ENCODE measurements at regions not wholly inside any gene's neighbourhood (a gene's known extent, or its start where the extent isn't known, plus 50 kb on each side); places are given as distances from the start of the nearest gene placed in this dataset.

- TF ChIP-seq HDGF (IDR thresholded peaks at IDR 0.05; ENCODE audit: borderline replicate concordance), result no peak
- no peak for TF ChIP-seq CTBP1 (IDR thresholded peaks at IDR 0.05; ENCODE audit: borderline replicate concordance)
- TF ChIP-seq SUZ12 (IDR thresholded peaks at IDR 0.05), result no peak
Measured at GRCh38 chr2:75952173-75952572, 241.5 kb upstream of the GCFC2 start.
